Naive B cell (primary cell): ENCODE measurements at regions not wholly inside any gene's neighbourhood (a gene's known extent, or its start where the extent isn't known, plus 50 kb on each side); places are given as distances from the start of the nearest gene placed in this dataset.
A peak's percentile ranks its signal among the peaks of the same experiment; 100 is the strongest.

Experiments used
- ATAC-seq, 2 donors: fragments of 150-1000 bp; cut with Tn5 transposase; 2 replicates each; pipeline ENCODE4 v1.10.0; 2021; ENCODE audit warnings: low read depth in 2 of 2, mild to moderate bottlenecking in 2 of 2, moderate library complexity in 2 of 2
- DNase-seq: peaks from one replicate; pipeline ENCODE4 v3.0.0; 2022
- H3K27ac Mint-ChIP-seq, 6 donors: one replicate each; pipeline ENCODE4 v1.8.0; 2020 to 2022; ENCODE audit warnings: mild to moderate bottlenecking in 6 of 6, mixed read lengths in 6 of 6, moderate library complexity in 5 of 6, inconsistent platforms in 2 of 6
- H3K27me3 Mint-ChIP-seq, 3 donors: one replicate each; pipeline ENCODE4 v1.8.0; 2021 to 2022; ENCODE audit warnings: mixed read lengths in 3 of 3, mild to moderate bottlenecking in 1 of 3
- H3K36me3 Mint-ChIP-seq, 2 donors: one replicate each; pipeline ENCODE4 v1.8.0; 2020 to 2022; ENCODE audit warnings: mixed read lengths in 2 of 2, inconsistent platforms in 1 of 2, mild to moderate bottlenecking in 1 of 2
- H3K4me1 Mint-ChIP-seq, 3 donors: one replicate each; pipeline ENCODE4 v1.8.0; 2020 to 2022; ENCODE audit warnings: mixed read lengths in 3 of 3, inconsistent platforms in 1 of 3, mild to moderate bottlenecking in 1 of 3, moderate library complexity in 1 of 3
- H3K4me3 Mint-ChIP-seq, 8 donors: one replicate each; pipeline ENCODE4 v1.8.0; 2020 to 2022; ENCODE audit warnings: mild to moderate bottlenecking in 8 of 8, mixed read lengths in 8 of 8, moderate library complexity in 8 of 8, inconsistent platforms in 2 of 8
- H3K9me3 Mint-ChIP-seq, 7 donors: one replicate each; pipeline ENCODE4 v1.8.0; 2020 to 2022; ENCODE audit warnings: mixed read lengths in 7 of 7, mild to moderate bottlenecking in 5 of 7, inconsistent platforms in 2 of 7, moderate library complexity in 1 of 7

- Mint-ChIP-seq H3K27me3 (no peaks in the 10 kb centered on the region), H3K27ac (no peak overlapping the region), H3K9me3 (peaks cover 0 to 6% (median 0%) of the 10 kb centered on the region in 7 donors), H3K36me3 (no peaks in the 10 kb centered on the region), H3K4me3 (no peak overlapping the region), H3K4me1 (no peaks in the 10 kb centered on the region)
- no peak for ATAC-seq
- no peak for DNase-seq
Observed at GRCh38 chr5:28216939-28217360, 1178.6 kb upstream of the CDH9 start.

DNA sequence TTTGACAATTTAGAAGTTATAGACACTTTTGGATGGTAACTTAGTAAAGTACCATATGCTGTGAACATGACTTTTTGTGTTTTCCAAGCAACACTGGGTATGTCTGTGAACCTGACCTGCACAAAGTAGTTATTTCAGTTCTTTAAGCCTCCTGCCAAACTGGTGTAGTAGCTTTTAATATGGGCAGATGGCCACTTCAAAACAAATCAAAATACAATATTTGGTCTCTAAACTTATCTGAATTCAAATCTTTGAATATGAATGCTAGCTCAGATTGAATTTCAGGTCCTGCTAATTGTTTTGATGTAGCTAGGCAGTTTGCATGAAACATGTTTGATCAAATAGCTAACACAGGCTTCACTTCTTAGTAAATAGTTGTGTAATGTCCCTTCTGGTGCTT is 1176.7 kb upstream of the CDH9 start:
- no peak for ATAC-seq

DNA sequence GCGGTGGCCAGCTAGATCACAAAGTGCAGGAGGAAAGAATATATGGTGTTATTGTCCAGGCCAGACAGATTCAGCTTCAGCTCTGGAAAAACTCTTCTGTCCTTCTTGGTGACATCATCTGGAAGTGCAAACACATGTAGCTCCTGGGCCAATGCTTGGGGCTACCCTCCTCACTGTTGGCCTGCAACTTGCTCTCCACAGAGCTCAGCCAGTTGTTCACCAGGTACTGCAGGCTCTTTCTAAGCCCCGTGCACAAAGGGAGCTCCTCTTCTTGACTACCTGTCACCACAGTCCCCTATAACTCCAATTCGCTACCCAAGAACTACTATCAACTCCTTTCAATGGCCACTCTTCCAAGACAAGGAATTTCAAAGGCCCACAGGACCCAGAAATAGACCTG is 1175.9 kb upstream of the CDH9 start:
- no peak for DNase-seq
- H3K27ac Mint-ChIP-seq, result no peak overlapping the region
- no peaks in the 10 kb centered on the region for H3K36me3 Mint-ChIP-seq
- peaks cover 0 to 10% (median 1%) of the 10 kb centered on the region in 7 donors for H3K9me3 Mint-ChIP-seq
- no peak for ATAC-seq
- no peaks in the 10 kb centered on the region for H3K27me3 Mint-ChIP-seq
- no peaks in the 10 kb centered on the region for H3K4me1 Mint-ChIP-seq
- H3K4me3 Mint-ChIP-seq, result no peak overlapping the region

More for the DNA sequence above, 1176.7 kb upstream of the CDH9 start:
- Mint-ChIP-seq H3K27ac (no peak overlapping the region), H3K9me3 (peaks cover 0 to 6% (median 1%) of the 10 kb centered on the region in 7 donors), H3K27me3 (no peaks in the 10 kb centered on the region), H3K4me1 (no peaks in the 10 kb centered on the region), H3K4me3 (no peak overlapping the region), H3K36me3 (no peaks in the 10 kb centered on the region)
- no peak for DNase-seq

- no peaks in the 10 kb centered on the region for H3K4me1 Mint-ChIP-seq
- no peaks in the 10 kb centered on the region for H3K36me3 Mint-ChIP-seq
Observed at GRCh38 chr5:28208356-28208755, 1170.0 kb upstream of the CDH9 start.

DNA sequence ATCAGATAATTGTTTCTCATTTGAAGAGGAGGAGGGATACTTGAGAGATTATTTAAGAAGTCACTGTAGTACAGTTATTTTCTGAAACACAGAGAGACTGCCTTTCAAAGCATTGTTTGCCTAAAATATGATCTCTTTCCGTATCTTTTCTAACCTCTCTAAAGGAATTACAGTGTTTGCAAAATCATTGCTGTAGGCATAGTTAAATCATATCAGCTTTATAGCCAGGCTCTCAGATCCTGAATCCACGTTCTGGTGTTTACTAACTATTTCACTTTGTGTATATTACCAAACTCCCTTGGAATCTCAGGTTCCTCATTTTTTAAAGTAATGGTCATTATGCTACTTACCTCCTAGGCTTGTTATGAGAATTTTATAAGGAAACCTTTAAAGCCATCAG is 1151.6 kb upstream of the CDH9 start:
- Mint-ChIP-seq H3K27ac (no peak overlapping the region), H3K36me3 (no peaks in the 10 kb centered on the region), H3K4me1 (no peaks in the 10 kb centered on the region), H3K4me3 (no peak overlapping the region), H3K27me3 (no peaks in the 10 kb centered on the region), H3K9me3 (peaks cover 0 to 8% (median 2%) of the 10 kb centered on the region in 7 donors)
- ATAC-seq (no peak), DNase-seq (no peak)

More at GRCh38 chr5:28208356-28208755, 1170.0 kb upstream of the CDH9 start:
- ATAC-seq (no peak), DNase-seq (no peak)
- Mint-ChIP-seq H3K27me3 (no peaks in the 10 kb centered on the region), H3K27ac (no peak overlapping the region), H3K4me3 (no peak overlapping the region), H3K9me3 (peaks cover 0 to 10% (median 4%) of the 10 kb centered on the region in 7 donors)

- ATAC-seq (no peak), DNase-seq (no peak)
- H3K4me1 Mint-ChIP-seq, result no peaks in the 10 kb centered on the region
- H3K9me3 Mint-ChIP-seq, result peaks cover 0 to 7% (median 6%) of the 10 kb centered on the region in 7 donors
- no peak overlapping the region for H3K4me3 Mint-ChIP-seq
- no peaks in the 10 kb centered on the region for H3K36me3 Mint-ChIP-seq
- no peak overlapping the region for H3K27ac Mint-ChIP-seq
- no peaks in the 10 kb centered on the region for H3K27me3 Mint-ChIP-seq
Observed at GRCh38 chr5:28174691-28175090, 1136.3 kb upstream of the CDH9 start.

DNA sequence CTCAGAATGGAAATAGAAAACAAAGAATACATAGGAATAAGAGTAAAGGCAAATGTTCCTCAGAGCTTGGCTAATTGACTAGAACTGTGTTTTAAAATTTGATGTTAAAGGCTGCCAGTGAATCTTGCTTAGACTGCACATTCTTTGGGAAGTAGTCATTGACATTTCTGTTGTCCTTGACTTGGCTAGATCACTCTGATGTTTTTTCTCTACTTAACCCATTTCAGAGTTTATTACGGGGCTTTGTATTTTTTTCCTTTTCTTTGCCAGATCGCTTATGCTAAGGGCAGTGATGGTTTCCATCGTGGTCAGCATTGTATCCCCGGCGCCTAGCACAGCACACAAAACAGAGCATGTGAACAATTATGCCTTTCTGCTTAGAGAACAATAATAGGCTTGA is 1126.7 kb upstream of the CDH9 start:
- H3K36me3 Mint-ChIP-seq, result no peaks in the 10 kb centered on the region
- H3K27me3 Mint-ChIP-seq, result no peaks in the 10 kb centered on the region
- no peak overlapping the region for H3K4me3 Mint-ChIP-seq
- H3K4me1 Mint-ChIP-seq, result no peaks in the 10 kb centered on the region
- H3K27ac Mint-ChIP-seq, result no peak overlapping the region
- ATAC-seq (no peak), DNase-seq (no peak)
- H3K9me3 Mint-ChIP-seq, result peaks cover 0 to 4% (median 0%) of the 10 kb centered on the region in 7 donors

DNA sequence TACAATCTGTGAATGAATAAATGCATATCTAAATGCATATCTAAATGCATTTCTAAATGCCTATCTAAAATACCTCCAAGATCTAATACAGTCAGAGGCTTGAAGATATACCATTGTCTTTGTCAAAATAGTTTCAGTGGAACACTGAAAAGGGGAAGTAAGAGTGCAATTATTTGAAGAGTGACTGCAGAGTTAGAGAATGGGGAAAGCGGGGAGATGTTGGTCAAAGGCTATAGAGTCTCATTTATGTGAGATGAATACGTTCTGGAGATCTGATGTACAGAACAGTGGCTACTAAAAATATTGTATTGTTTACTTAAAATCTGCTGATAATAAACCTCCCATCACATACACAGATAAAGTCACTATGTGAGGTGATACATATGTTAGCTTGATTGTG is 1126.2 kb upstream of the CDH9 start:
- no peaks in the 10 kb centered on the region for H3K36me3 Mint-ChIP-seq
- ATAC-seq (no peak), DNase-seq (no peak)
- H3K9me3 Mint-ChIP-seq, result peaks cover 0 to 5% (median 0%) of the 10 kb centered on the region in 7 donors
- H3K27me3 Mint-ChIP-seq, result no peaks in the 10 kb centered on the region
- no peak overlapping the region for H3K4me3 Mint-ChIP-seq
- no peak overlapping the region for H3K27ac Mint-ChIP-seq
- H3K4me1 Mint-ChIP-seq, result no peaks in the 10 kb centered on the region

GRCh38 chr5:28156981-28157380 is 1118.6 kb upstream of the CDH9 start:
- ATAC-seq, result no peak
- no peaks in the 10 kb centered on the region for H3K27me3 Mint-ChIP-seq
- no peak overlapping the region for H3K4me3 Mint-ChIP-seq
- H3K9me3 Mint-ChIP-seq, result peaks cover 0 to 10% (median 5%) of the 10 kb centered on the region in 7 donors
- no peak overlapping the region for H3K27ac Mint-ChIP-seq
- no peaks in the 10 kb centered on the region for H3K36me3 Mint-ChIP-seq
- no peak for DNase-seq
- H3K4me1 Mint-ChIP-seq, result no peaks in the 10 kb centered on the region

GRCh38 chr5:28143519-28143918 is 1105.1 kb upstream of the CDH9 start:
- Mint-ChIP-seq H3K27me3 (no peaks in the 10 kb centered on the region), H3K4me1 (no peaks in the 10 kb centered on the region), H3K27ac (no peak overlapping the region), H3K9me3 (peaks cover 0 to 9% (median 4%) of the 10 kb centered on the region in 7 donors), H3K36me3 (no peaks in the 10 kb centered on the region), H3K4me3 (no peak overlapping the region)
- ATAC-seq, result no peak
- no peak for DNase-seq

GRCh38 chr5:28132151-28132550 is 1093.8 kb upstream of the CDH9 start:
- no peaks in the 10 kb centered on the region for H3K4me1 Mint-ChIP-seq
- ATAC-seq, result no peak
- DNase-seq, result no peak
- H3K36me3 Mint-ChIP-seq, result no peaks in the 10 kb centered on the region
- H3K4me3 Mint-ChIP-seq, result no peak overlapping the region
- H3K27ac Mint-ChIP-seq, result no peak overlapping the region
- peaks cover 0 to 14% (median 7%) of the 10 kb centered on the region in 7 donors for H3K9me3 Mint-ChIP-seq
- H3K27me3 Mint-ChIP-seq, result no peaks in the 10 kb centered on the region

GRCh38 chr5:28117691-28118090 is 1079.3 kb upstream of the CDH9 start:
- Mint-ChIP-seq H3K4me1 (no peaks in the 10 kb centered on the region), H3K4me3 (no peak overlapping the region), H3K36me3 (no peaks in the 10 kb centered on the region), H3K9me3 (peaks cover 2 to 15% (median 7%) of the 10 kb centered on the region in 7 donors), H3K27ac (no peak overlapping the region), H3K27me3 (no peaks in the 10 kb centered on the region)
- ATAC-seq (no peak), DNase-seq (no peak)

DNA sequence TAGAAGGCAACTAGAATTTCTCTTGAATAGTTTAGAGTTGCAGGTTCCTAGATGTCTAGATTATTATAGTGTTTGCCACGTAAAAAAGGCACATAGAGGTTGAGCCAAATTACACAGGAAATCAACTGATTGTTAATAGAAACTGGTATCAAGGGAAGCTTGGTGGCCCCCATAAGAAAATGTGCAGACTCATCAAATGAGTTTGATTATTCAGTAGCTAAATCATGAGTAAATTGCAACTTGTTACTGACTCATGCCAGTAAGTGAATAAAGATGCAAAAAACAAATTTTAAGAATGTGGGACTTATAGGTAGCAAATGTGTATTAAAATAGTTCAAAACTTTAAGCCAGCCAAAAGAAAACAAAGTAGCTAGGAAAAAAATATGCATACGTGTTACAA is 1078.9 kb upstream of the CDH9 start:
- no peaks in the 10 kb centered on the region for H3K4me1 Mint-ChIP-seq
- ATAC-seq (no peak), DNase-seq (no peak)
- H3K4me3 Mint-ChIP-seq, result peak overlapping the region in 1 of 8 donors; percentile 2
- no peaks in the 10 kb centered on the region for H3K36me3 Mint-ChIP-seq
- H3K27ac Mint-ChIP-seq, result no peak overlapping the region
- H3K9me3 Mint-ChIP-seq, result peaks cover 2 to 15% (median 8%) of the 10 kb centered on the region in 7 donors
- no peaks in the 10 kb centered on the region for H3K27me3 Mint-ChIP-seq

DNA sequence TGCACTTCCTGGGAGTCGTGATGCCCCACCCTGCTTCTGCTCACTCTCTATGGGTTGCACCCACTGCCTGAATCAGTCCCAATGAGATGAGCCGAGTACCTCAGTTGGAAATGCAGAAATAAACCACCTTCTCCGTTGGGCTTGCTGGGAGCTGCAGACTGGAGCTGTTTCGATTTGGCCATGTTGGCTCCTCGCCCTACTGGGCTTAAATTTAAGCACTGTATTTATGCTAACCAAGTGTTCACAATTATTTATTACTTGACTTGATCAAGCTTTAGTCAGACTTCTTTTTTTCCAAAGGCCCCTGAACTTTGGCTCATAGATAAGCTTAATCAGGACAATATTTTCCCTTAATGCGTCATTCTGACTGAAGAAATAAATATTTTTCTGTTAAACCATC is 1072.4 kb upstream of the CDH9 start:
- H3K36me3 Mint-ChIP-seq, result no peaks in the 10 kb centered on the region
- no peak overlapping the region for H3K27ac Mint-ChIP-seq
- no peak for DNase-seq
- peaks cover 4 to 13% (median 5%) of the 10 kb centered on the region in 7 donors for H3K9me3 Mint-ChIP-seq
- no peak for ATAC-seq
- H3K27me3 Mint-ChIP-seq, result no peaks in the 10 kb centered on the region
- no peaks in the 10 kb centered on the region for H3K4me1 Mint-ChIP-seq
- no peak overlapping the region for H3K4me3 Mint-ChIP-seq

GRCh38 chr5:28104080-28104479 is 1065.7 kb upstream of the CDH9 start:
- Mint-ChIP-seq H3K4me3 (no peak overlapping the region), H3K4me1 (no peaks in the 10 kb centered on the region), H3K27me3 (no peaks in the 10 kb centered on the region), H3K36me3 (no peaks in the 10 kb centered on the region), H3K27ac (no peak overlapping the region), H3K9me3 (peaks cover 0 to 3% (median 0%) of the 10 kb centered on the region in 7 donors)
- no peak for ATAC-seq
- DNase-seq, result no peak
